ENCODE measurements at regions not wholly inside any gene's neighbourhood (a gene's known extent, or its start where the extent isn't known, plus 50 kb on each side); places are given as distances from the start of the nearest gene placed in this dataset.

DNA sequence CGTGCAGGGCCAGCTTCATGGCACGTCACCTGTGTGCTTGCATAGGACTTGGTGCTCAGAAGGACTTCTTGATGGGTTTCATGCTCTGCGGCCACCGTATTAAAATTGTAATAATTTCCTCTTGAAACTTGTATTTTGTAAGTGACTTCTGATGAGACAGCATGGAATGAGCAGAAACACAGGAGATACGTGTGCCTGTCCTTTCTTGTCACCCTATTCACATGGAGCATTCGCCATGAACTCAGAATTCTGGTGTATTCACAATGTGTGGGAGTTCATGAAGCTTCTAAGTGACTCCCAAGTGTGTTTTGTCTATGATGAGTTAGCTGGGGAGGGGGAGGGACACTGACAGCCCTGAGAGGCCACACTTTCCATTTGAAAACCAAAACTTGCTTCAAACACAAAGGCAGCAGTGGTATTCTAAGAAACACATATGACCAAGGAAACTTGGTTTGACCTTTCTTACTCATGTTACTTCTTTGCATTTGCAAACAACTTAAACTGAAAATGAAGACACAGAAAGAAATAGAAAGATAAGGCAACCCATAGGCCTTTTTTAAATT lies 92.1 kb upstream of the NEDD9 start (continued):
- TF ChIP-seq HMGXB3 (CRISPR knock-in tag; IDR thresholded peaks at IDR 0.05; ENCODE audit: borderline replicate concordance) (no peak), ZSCAN12 (CRISPR knock-in tag; IDR thresholded peaks at IDR 0.05) (no peak), RARG (CRISPR knock-in tag; IDR thresholded peaks at IDR 0.05; ENCODE audit: low read depth) (no peak), ZFP41 (CRISPR knock-in tag; IDR thresholded peaks at IDR 0.05; ENCODE audit: borderline replicate concordance) (no peak), ZNF207 (IDR thresholded peaks at IDR 0.05; ENCODE audit: borderline replicate concordance) (no peak), ZNF850 (CRISPR knock-in tag; conservative IDR thresholded peaks at IDR 0.05) (no peak), GPN1 (CRISPR knock-in tag; IDR thresholded peaks at IDR 0.05; ENCODE audit: borderline replicate concordance) (no peak), ATF6 (CRISPR knock-in tag; conservative IDR thresholded peaks at IDR 0.05) (no peak), ZNF720 (CRISPR knock-in tag; IDR thresholded peaks at IDR 0.05) (no peak), ZBED4 (CRISPR knock-in tag; IDR thresholded peaks at IDR 0.05; ENCODE audit: borderline replicate concordance) (no peak), EHMT2 (IDR thresholded peaks at IDR 0.05; ENCODE audit: borderline replicate concordance, low read depth, low read length) (no peak), BRCA1 (CRISPR knock-in tag; IDR thresholded peaks at IDR 0.05) (0 out of 2 replicates have a peak, but pooled peaks have one; percentile 54), HIVEP1 (CRISPR knock-in tag; IDR thresholded peaks at IDR 0.05) (no peak), ZNF598 (CRISPR knock-in tag; IDR thresholded peaks at IDR 0.05; ENCODE audit: borderline replicate concordance) (no peak), KLF15 (CRISPR knock-in tag; IDR thresholded peaks at IDR 0.05; ENCODE audit: borderline replicate concordance) (no peak)
- TF ChIP-seq, protein P1, sequence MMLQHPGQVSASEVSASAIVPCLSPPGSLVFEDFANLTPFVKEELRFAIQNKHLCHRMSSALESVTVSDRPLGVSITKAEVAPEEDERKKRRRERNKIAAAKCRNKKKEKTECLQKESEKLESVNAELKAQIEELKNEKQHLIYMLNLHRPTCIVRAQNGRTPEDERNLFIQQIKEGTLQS (CRISPR knock-in tag; IDR thresholded peaks at IDR 0.05) = no peak
- TF ChIP-seq, protein P2, sequence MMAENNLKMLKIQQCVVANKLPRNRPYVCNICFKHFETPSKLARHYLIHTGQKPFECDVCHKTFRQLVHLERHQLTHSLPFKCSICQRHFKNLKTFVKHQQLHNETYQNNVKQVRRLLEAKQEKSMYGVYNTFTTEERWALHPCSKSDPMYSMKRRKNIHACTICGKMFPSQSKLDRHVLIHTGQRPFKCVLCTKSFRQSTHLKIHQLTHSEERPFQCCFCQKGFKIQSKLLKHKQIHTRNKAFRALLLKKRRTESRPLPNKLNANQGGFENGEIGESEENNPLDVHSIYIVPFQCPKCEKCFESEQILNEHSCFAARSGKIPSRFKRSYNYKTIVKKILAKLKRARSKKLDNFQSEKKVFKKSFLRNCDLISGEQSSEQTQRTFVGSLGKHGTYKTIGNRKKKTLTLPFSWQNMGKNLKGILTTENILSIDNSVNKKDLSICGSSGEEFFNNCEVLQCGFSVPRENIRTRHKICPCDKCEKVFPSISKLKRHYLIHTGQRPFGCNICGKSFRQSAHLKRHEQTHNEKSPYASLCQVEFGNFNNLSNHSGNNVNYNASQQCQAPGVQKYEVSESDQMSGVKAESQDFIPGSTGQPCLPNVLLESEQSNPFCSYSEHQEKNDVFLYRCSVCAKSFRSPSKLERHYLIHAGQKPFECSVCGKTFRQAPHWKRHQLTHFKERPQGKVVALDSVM (CRISPR knock-in tag; IDR thresholded peaks at IDR 0.05) = no peak

Measured in HepG2 (cell line).